ENCODE measurements at regions not wholly inside any gene's neighbourhood (a gene's known extent, or its start where the extent isn't known, plus 50 kb on each side); places are given as distances from the start of the nearest gene placed in this dataset.

- Mint-ChIP-seq H3K36me3 (ENCODE audit: unreplicated experiment) (peaks cover 5% of the 10 kb centered on the region), H3K4me3 (ENCODE audit: unreplicated experiment) (no peak overlapping the region), H3K27ac (ENCODE audit: unreplicated experiment) (no peak overlapping the region), H3K9me3 (ENCODE audit: unreplicated experiment) (no peaks in the 10 kb centered on the region), H3K27me3 (ENCODE audit: unreplicated experiment) (peaks cover 1% of the 10 kb centered on the region), H3K4me1 (ENCODE audit: low read depth, unreplicated experiment) (peaks cover 4% of the 10 kb centered on the region)
- no peak for TF ChIP-seq CTCF (IDR thresholded peaks at IDR 0.05; ENCODE audit: partially characterized antibody, unreplicated experiment)
- no peak for DNase-seq
Observed at GRCh38 chr2:220081171-220081570, 453.7 kb downstream of the SLC4A3 start.

GRCh38 chr2:220090050-220090449 is 462.6 kb downstream of the SLC4A3 start:
- no peak for TF ChIP-seq CTCF (IDR thresholded peaks at IDR 0.05; ENCODE audit: partially characterized antibody, unreplicated experiment)
- no peak overlapping the region for H3K4me3 Mint-ChIP-seq (ENCODE audit: unreplicated experiment)
- no peaks in the 10 kb centered on the region for H3K4me1 Mint-ChIP-seq (ENCODE audit: low read depth, unreplicated experiment)
- DNase-seq: no peak
- H3K27me3 Mint-ChIP-seq (ENCODE audit: unreplicated experiment): no peaks in the 10 kb centered on the region
- H3K36me3 Mint-ChIP-seq (ENCODE audit: unreplicated experiment): peaks cover 2% of the 10 kb centered on the region
- peaks cover 2% of the 10 kb centered on the region for H3K9me3 Mint-ChIP-seq (ENCODE audit: unreplicated experiment)
- no peak overlapping the region for H3K27ac Mint-ChIP-seq (ENCODE audit: unreplicated experiment)

- H3K36me3 Mint-ChIP-seq (ENCODE audit: unreplicated experiment): no peaks in the 10 kb centered on the region
- no peak overlapping the region for H3K27ac Mint-ChIP-seq (ENCODE audit: unreplicated experiment)
- no peak overlapping the region for H3K4me3 Mint-ChIP-seq (ENCODE audit: unreplicated experiment)
- no peak for TF ChIP-seq CTCF (IDR thresholded peaks at IDR 0.05; ENCODE audit: partially characterized antibody, unreplicated experiment)
- peaks cover under 1% of the 10 kb centered on the region for H3K4me1 Mint-ChIP-seq (ENCODE audit: low read depth, unreplicated experiment)
- no peak for DNase-seq
- no peaks in the 10 kb centered on the region for H3K9me3 Mint-ChIP-seq (ENCODE audit: unreplicated experiment)
- H3K27me3 Mint-ChIP-seq (ENCODE audit: unreplicated experiment): peaks cover 5% of the 10 kb centered on the region
Observed at GRCh38 chr2:220096406-220096805, 469.0 kb downstream of the SLC4A3 start.

GRCh38 chr2:220101980-220102379 is 474.6 kb downstream of the SLC4A3 start:
- no peaks in the 10 kb centered on the region for H3K36me3 Mint-ChIP-seq (ENCODE audit: unreplicated experiment)
- peaks cover 4% of the 10 kb centered on the region for H3K27me3 Mint-ChIP-seq (ENCODE audit: unreplicated experiment)

GRCh38 chr2:220103596-220103995 is 476.2 kb downstream of the SLC4A3 start:
- DNase-seq: no peak
- Mint-ChIP-seq H3K4me3 (ENCODE audit: unreplicated experiment) (no peak overlapping the region), H3K4me1 (ENCODE audit: low read depth, unreplicated experiment) (peaks cover 21% of the 10 kb centered on the region), H3K27ac (ENCODE audit: unreplicated experiment) (no peak overlapping the region), H3K36me3 (ENCODE audit: unreplicated experiment) (no peaks in the 10 kb centered on the region), H3K9me3 (ENCODE audit: unreplicated experiment) (no peaks in the 10 kb centered on the region), H3K27me3 (ENCODE audit: unreplicated experiment) (peaks cover 4% of the 10 kb centered on the region)
- no peak for TF ChIP-seq CTCF (IDR thresholded peaks at IDR 0.05; ENCODE audit: partially characterized antibody, unreplicated experiment)

More at GRCh38 chr2:220101980-220102379, 474.6 kb downstream of the SLC4A3 start:
- Mint-ChIP-seq H3K27ac (ENCODE audit: unreplicated experiment) (peak overlapping the region; percentile 71), H3K4me3 (ENCODE audit: unreplicated experiment) (no peak overlapping the region), H3K9me3 (ENCODE audit: unreplicated experiment) (no peaks in the 10 kb centered on the region), H3K4me1 (ENCODE audit: low read depth, unreplicated experiment) (peaks cover 21% of the 10 kb centered on the region)
- no peak for TF ChIP-seq CTCF (IDR thresholded peaks at IDR 0.05; ENCODE audit: partially characterized antibody, unreplicated experiment)
- DNase-seq: peak; percentile 36
